Aorta (tissue), 5 donors: ENCODE measurements at regions not wholly inside any gene's neighbourhood (a gene's known extent, or its start where the extent isn't known, plus 50 kb on each side); places are given as distances from the start of the nearest gene placed in this dataset.

ENCODE experiments used
- ATAC-seq: fragments of 200-7000 bp; cut with Tn5 transposase; one replicate; pipeline ENCODE4 v1.9.1; 2022; ENCODE audit warnings: moderate library complexity; ENCODE audit not compliant: low FRiP score
- DNase-seq, 2 donors: peaks; one replicate each; pipeline ENCODE4 v3.0.0-alpha.2; 2020
- H3K27ac ChIP-seq, 2 donors: one replicate each; pipeline ENCODE4 v1.5.1; 2013; ENCODE audit warnings: low read length in 2 of 2, mild to moderate bottlenecking in 2 of 2, moderate library complexity in 2 of 2, control low read depth in 1 of 2, inconsistent platforms in 1 of 2, low read depth in 1 of 2
- H3K27me3 ChIP-seq, 2 donors: one replicate each; pipeline ENCODE4 v1.6.1; 2013; ENCODE audit warnings: control low read depth in 1 of 2, low read length in 1 of 2, mild to moderate bottlenecking in 1 of 2, moderate library complexity in 1 of 2; ENCODE audit not compliant: insufficient read depth in 2 of 2, control insufficient read depth in 1 of 2
- H3K36me3 ChIP-seq, 2 donors: one replicate each; pipeline ENCODE4 v1.6.1; 2013; ENCODE audit warnings: control low read depth in 1 of 2, low read length in 1 of 2, mild to moderate bottlenecking in 1 of 2; ENCODE audit not compliant: insufficient read depth in 2 of 2, control insufficient read depth in 1 of 2
- H3K4me1 ChIP-seq, 2 donors: one replicate each; pipeline ENCODE4 v1.6.1; 2013; ENCODE audit warnings: low read length in 2 of 2, control low read depth in 1 of 2, mild to moderate bottlenecking in 1 of 2, moderate library complexity in 1 of 2; ENCODE audit not compliant: insufficient read depth in 2 of 2, control insufficient read depth in 1 of 2
- H3K4me3 ChIP-seq, 2 donors: one replicate each; pipeline ENCODE4 v1.5.1; 2013; ENCODE audit warnings: low read length in 2 of 2, control low read depth in 1 of 2, mild to moderate bottlenecking in 1 of 2
- H3K9me3 ChIP-seq: one replicate; pipeline ENCODE4 v1.6.1; 2013; ENCODE audit warnings: mild to moderate bottlenecking, low read length; ENCODE audit not compliant: control insufficient read depth
- WGBS, 2 donors: extraction: QIAGEN DNeasy Blood & Tissue Kit; methylation state at CpG; one replicate each; pipeline ENCODE4 v1.1.7; 2013; 5-methylcytosine and 5-hydroxymethylcytosine counted together
- intact Hi-C, 2 donors: fragments of 100-400 bp; cut with DNase I; formaldehyde crosslinking; loops; one replicate each; pipeline versions ENCODE4 v1.14.2 to v1.15.0; 2022
- donor health status: healthy with polysubstance abuse.
- donor health status: Bipolar disorder and iron deficiency.
- donor health status: DM: no; HTN: no; CAD: no.
- donor health status: DM: no; HTN: no; CAD: no.
- donor health status: DM: yes; HTN: yes; CAD: no.

GRCh38 chr9:93820667-93821306 is 134.4 kb downstream of the BARX1 start:
- Histone ChIP-seq H3K36me3 (no peaks in the 10 kb centered on the region), H3K27ac (no peak overlapping the region), H3K27me3 (no peaks in the 10 kb centered on the region), H3K9me3 (no peaks in the 10 kb centered on the region), H3K4me3 (no peak overlapping the region), H3K4me1 (no peaks in the 10 kb centered on the region)
- WGBS, 2 donors, result 53 to 54% methylated on average over 6 of the region's 6 CpGs
- peak in 1 of 2 donors; percentile 37 for DNase-seq
- intact Hi-C loops, result loop anchor here in 1 of 2 donors (10.0 kb wide), 1 partner anchor 144 kb away; no protein-coding TSS in a partner anchor
- ATAC-seq, result no peak

- 94 to 99% methylated on average over 5 of the region's 5 CpGs for WGBS, 2 donors
- Histone ChIP-seq H3K27ac (no peak overlapping the region), H3K4me1 (no peaks in the 10 kb centered on the region), H3K27me3 (no peaks in the 10 kb centered on the region), H3K9me3 (no peaks in the 10 kb centered on the region), H3K4me3 (no peak overlapping the region), H3K36me3 (no peaks in the 10 kb centered on the region)
- intact Hi-C loops, result loop anchor here in 1 of 2 donors (10.0 kb wide), 1 partner anchor 145 kb away; no protein-coding TSS in a partner anchor
- no peak for ATAC-seq
- DNase-seq, result peak in 1 of 2 donors; percentile 49
Measured at GRCh38 chr9:93819905-93820304, 135.2 kb downstream of the BARX1 start.

- H3K9me3 ChIP-seq, result no peaks in the 10 kb centered on the region
- H3K36me3 ChIP-seq, result no peaks in the 10 kb centered on the region
- H3K27me3 ChIP-seq, result no peaks in the 10 kb centered on the region
- peak in 1 of 2 donors; percentile 72 for DNase-seq
- no peaks in the 10 kb centered on the region for H3K4me1 ChIP-seq
- intact Hi-C loops, result no loop called here
- H3K27ac ChIP-seq, result no peak overlapping the region
- H3K4me3 ChIP-seq, result no peak overlapping the region
- whole genome bisulfite sequencing, 2 donors, result 53 to 56% methylated on average over 17 of the region's 17 CpGs
- no peak for ATAC-seq
Measured at GRCh38 chr9:93818827-93819472, 136.2 kb downstream of the BARX1 start.

GRCh38 chr9:93818237-93818636 is 136.9 kb downstream of the BARX1 start:
- DNase-seq (no peak), ATAC-seq (no peak)
- H3K4me3 ChIP-seq, result no peak overlapping the region
- intact Hi-C loops, result no loop called here
- H3K36me3 ChIP-seq, result no peaks in the 10 kb centered on the region
- H3K27ac ChIP-seq, result no peak overlapping the region
- no peaks in the 10 kb centered on the region for H3K4me1 ChIP-seq
- H3K27me3 ChIP-seq, result no peaks in the 10 kb centered on the region
- H3K9me3 ChIP-seq, result no peaks in the 10 kb centered on the region

GRCh38 chr9:93815677-93816076 is 139.5 kb downstream of the BARX1 start:
- Histone ChIP-seq H3K27ac (no peak overlapping the region), H3K36me3 (no peaks in the 10 kb centered on the region), H3K4me1 (no peaks in the 10 kb centered on the region), H3K9me3 (peaks cover 3% of the 10 kb centered on the region), H3K27me3 (no peaks in the 10 kb centered on the region), H3K4me3 (no peak overlapping the region)
- peak in 1 of 2 donors; percentile 52 for DNase-seq
- WGBS, 2 donors, result 78 to 79% methylated on average over 5 of the region's 5 CpGs
- no peak for ATAC-seq
- intact Hi-C loops, result no loop called here

GRCh38 chr9:93815135-93815534 is 140.0 kb downstream of the BARX1 start:
- H3K4me1 ChIP-seq, result no peaks in the 10 kb centered on the region
- no peak overlapping the region for H3K4me3 ChIP-seq
- no peaks in the 10 kb centered on the region for H3K27me3 ChIP-seq
- H3K36me3 ChIP-seq, result no peaks in the 10 kb centered on the region
- ATAC-seq (no peak), DNase-seq (peak in 1 of 2 donors; percentile 27)
- intact Hi-C loops, result no loop called here
- WGBS, 2 donors, result 82 to 92% methylated on average over 4 of the region's 4 CpGs
- H3K9me3 ChIP-seq, result peaks cover 3% of the 10 kb centered on the region
- no peak overlapping the region for H3K27ac ChIP-seq

GRCh38 chr9:93814077-93814956 is 140.8 kb downstream of the BARX1 start:
- Histone ChIP-seq H3K27me3 (no peaks in the 10 kb centered on the region), H3K4me1 (no peaks in the 10 kb centered on the region), H3K27ac (no peak overlapping the region), H3K4me3 (no peak overlapping the region), H3K9me3 (peaks cover 3% of the 10 kb centered on the region), H3K36me3 (no peaks in the 10 kb centered on the region)
- intact Hi-C loops, result no loop called here
- DNase-seq (peak in 1 of 2 donors; percentile 48), ATAC-seq (no peak)
- WGBS, 2 donors, result 50 to 52% methylated on average over 12 of the region's 12 CpGs

GRCh38 chr9:93813221-93814076 is 141.7 kb downstream of the BARX1 start:
- Histone ChIP-seq H3K4me3 (no peak overlapping the region), H3K27ac (no peak overlapping the region), H3K4me1 (no peaks in the 10 kb centered on the region), H3K9me3 (peaks cover 3% of the 10 kb centered on the region), H3K36me3 (no peaks in the 10 kb centered on the region), H3K27me3 (no peaks in the 10 kb centered on the region)
- no peak for ATAC-seq
- DNase-seq, result peak in 1 of 2 donors; percentile 33
- intact Hi-C loops, result no loop called here
- 69 to 70% methylated on average over 7 of the region's 7 CpGs for WGBS, 2 donors
